Putamen (tissue), 1 donor: ENCODE measurements at regions not wholly inside any gene's neighbourhood (a gene's known extent, or its start where the extent isn't known, plus 50 kb on each side); places are given as distances from the start of the nearest gene placed in this dataset.

Source experiments
- DNase-seq: peaks from one replicate; pipeline ENCODE4 v3.0.0-alpha.2; 2016; ENCODE audit warnings: low spot score

GRCh38 chr16:86914876-86915717 is 336.7 kb downstream of the FOXL1 start:
- no peak for DNase-seq

- no peak for DNase-seq
These were observed 339.4 kb downstream of the FOXL1 start for GRCh38 chr16:86917471-86918365.

GRCh38 chr16:86918637-86919036 is 340.3 kb downstream of the FOXL1 start:
- no peak for DNase-seq

- DNase-seq, result no peak
These were observed 340.7 kb downstream of the FOXL1 start for GRCh38 chr16:86919078-86919477.

- DNase-seq, result no peak
These were observed 341.4 kb downstream of the FOXL1 start for GRCh38 chr16:86919578-86920305.

GRCh38 chr16:86921289-86921688 is 342.9 kb downstream of the FOXL1 start:
- DNase-seq, result no peak

- no peak for DNase-seq
These were observed 344.0 kb downstream of the FOXL1 start for GRCh38 chr16:86922311-86922710.

- DNase-seq, result no peak
These were observed 345.3 kb downstream of the FOXL1 start for GRCh38 chr16:86923656-86924055.

GRCh38 chr16:86924537-86924936 is 346.2 kb downstream of the FOXL1 start:
- no peak for DNase-seq

GRCh38 chr16:86925067-86925791 is 346.9 kb downstream of the FOXL1 start:
- DNase-seq, result no peak

- DNase-seq, result no peak
These were observed 348.1 kb downstream of the FOXL1 start for GRCh38 chr16:86926181-86927094.

GRCh38 chr16:86927699-86928098 is 349.4 kb downstream of the FOXL1 start:
- DNase-seq, result no peak

GRCh38 chr16:86928523-86929011 is 350.2 kb downstream of the FOXL1 start:
- DNase-seq, result no peak

GRCh38 chr16:86929057-86929871 is 350.9 kb downstream of the FOXL1 start:
- no peak for DNase-seq

GRCh38 chr16:86930001-86930400 is 351.7 kb downstream of the FOXL1 start:
- no peak for DNase-seq

GRCh38 chr16:86930663-86931373 is 352.5 kb downstream of the FOXL1 start:
- DNase-seq, result no peak

GRCh38 chr16:86931410-86931941 is 353.1 kb downstream of the FOXL1 start:
- no peak for DNase-seq

- no peak for DNase-seq
These were observed 354.0 kb downstream of the FOXL1 start for GRCh38 chr16:86932130-86932982.
